ENCODE measurements at regions not wholly inside any gene's neighbourhood (a gene's known extent, or its start where the extent isn't known, plus 50 kb on each side); places are given as distances from the start of the nearest gene placed in this dataset.

DNA sequence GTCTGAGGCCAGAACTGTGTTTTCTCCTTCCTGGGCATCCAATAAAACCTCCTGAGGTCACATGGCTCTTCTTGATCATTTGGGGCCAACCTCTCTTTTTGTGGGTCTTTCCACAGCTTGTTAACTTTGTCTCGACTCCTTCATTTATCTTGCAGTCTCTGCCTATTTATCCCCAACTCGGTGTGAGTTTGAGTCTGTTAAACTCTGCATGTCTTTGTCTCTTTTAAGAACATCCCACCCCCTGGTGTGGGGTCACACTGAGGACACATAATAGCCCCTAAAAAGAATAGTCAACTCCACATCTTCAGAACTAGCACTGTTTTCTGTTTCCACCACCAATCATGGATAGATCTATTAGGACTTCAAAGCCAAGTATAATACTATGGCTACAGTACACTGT, 187.2 kb downstream of the TLE3 start:
- TF ChIP-seq, protein P1, sequence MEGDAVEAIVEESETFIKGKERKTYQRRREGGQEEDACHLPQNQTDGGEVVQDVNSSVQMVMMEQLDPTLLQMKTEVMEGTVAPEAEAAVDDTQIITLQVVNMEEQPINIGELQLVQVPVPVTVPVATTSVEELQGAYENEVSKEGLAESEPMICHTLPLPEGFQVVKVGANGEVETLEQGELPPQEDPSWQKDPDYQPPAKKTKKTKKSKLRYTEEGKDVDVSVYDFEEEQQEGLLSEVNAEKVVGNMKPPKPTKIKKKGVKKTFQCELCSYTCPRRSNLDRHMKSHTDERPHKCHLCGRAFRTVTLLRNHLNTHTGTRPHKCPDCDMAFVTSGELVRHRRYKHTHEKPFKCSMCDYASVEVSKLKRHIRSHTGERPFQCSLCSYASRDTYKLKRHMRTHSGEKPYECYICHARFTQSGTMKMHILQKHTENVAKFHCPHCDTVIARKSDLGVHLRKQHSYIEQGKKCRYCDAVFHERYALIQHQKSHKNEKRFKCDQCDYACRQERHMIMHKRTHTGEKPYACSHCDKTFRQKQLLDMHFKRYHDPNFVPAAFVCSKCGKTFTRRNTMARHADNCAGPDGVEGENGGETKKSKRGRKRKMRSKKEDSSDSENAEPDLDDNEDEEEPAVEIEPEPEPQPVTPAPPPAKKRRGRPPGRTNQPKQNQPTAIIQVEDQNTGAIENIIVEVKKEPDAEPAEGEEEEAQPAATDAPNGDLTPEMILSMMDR (IDR thresholded peaks at IDR 0.05), result no peak
- TF ChIP-seq POLR2A (IDR thresholded peaks at IDR 0.05), result no peak
